Thymus (tissue), 11 donors: ENCODE measurements at regions not wholly inside any gene's neighbourhood (a gene's known extent, or its start where the extent isn't known, plus 50 kb on each side); places are given as distances from the start of the nearest gene placed in this dataset.
"Not testable (repeated sequence)": the region's sequence is repeated elsewhere in the genome, so short reads cannot be mapped to it uniquely, and the experiment has no call there.

Source experiments
- DNase-seq, 9 donors: peaks; one replicate each; pipeline ENCODE4 v3.0.0-alpha.2; 2013; ENCODE audit warnings: low spot score in 9 of 9, low read depth in 6 of 9, missing footprints in 1 of 9
- H3K27ac ChIP-seq, 2 donors: one replicate each; pipeline ENCODE4 v1.5.1; 2013; ENCODE audit warnings: control low read depth in 1 of 2, low read depth in 1 of 2, low read length in 1 of 2, mild to moderate bottlenecking in 1 of 2, moderate library complexity in 1 of 2
- H3K27me3 ChIP-seq, 2 donors: one replicate each; pipeline ENCODE4 v1.5.1; 2013; ENCODE audit warnings: low read length in 1 of 2; ENCODE audit not compliant: control insufficient read depth in 2 of 2, insufficient read depth in 1 of 2
- H3K36me3 ChIP-seq, 2 donors: one replicate each; pipeline ENCODE4 v1.5.1; 2013; ENCODE audit warnings: low read length in 1 of 2, mild to moderate bottlenecking in 1 of 2, moderate library complexity in 1 of 2; ENCODE audit not compliant: control insufficient read depth in 2 of 2, insufficient read depth in 2 of 2
- H3K4me1 ChIP-seq, 2 donors: one replicate each; pipeline ENCODE4 v1.5.1; 2013; ENCODE audit warnings: low read length in 2 of 2; ENCODE audit not compliant: control insufficient read depth in 2 of 2, insufficient read depth in 2 of 2
- H3K4me3 ChIP-seq, 2 donors: one replicate each; pipeline ENCODE4 v1.5.1; 2013; ENCODE audit warnings: low read length in 2 of 2, control low read depth in 1 of 2, mild to moderate bottlenecking in 1 of 2
- H3K9me3 ChIP-seq, 2 donors: one replicate each; pipeline ENCODE4 v1.5.1; 2013; ENCODE audit warnings: low read length in 1 of 2, mild to moderate bottlenecking in 1 of 2; ENCODE audit not compliant: control insufficient read depth in 2 of 2, insufficient read depth in 1 of 2
- WGBS: extraction: QIAGEN DNeasy Blood & Tissue Kit; methylation state at CpG from one replicate; pipeline ENCODE4 v1.1.7; 2013; 5-methylcytosine and 5-hydroxymethylcytosine counted together
- donor health status: healthy.

- Histone ChIP-seq H3K9me3 (peaks cover 0 to 2% of the 10 kb centered on the region in 2 donors), H3K27me3 (no peaks in the 10 kb centered on the region), H3K4me3 (no peak overlapping the region), H3K4me1 (no peaks in the 10 kb centered on the region), H3K36me3 (no peaks in the 10 kb centered on the region), H3K27ac (no peak overlapping the region)
- WGBS: 97% methylated on average over 1 of the region's 1 CpG
- DNase-seq: no peak
Observed at GRCh38 chr3:20450611-20451010, 264.6 kb upstream of the SGO1 start.

GRCh38 chr3:20442846-20443245 is 256.8 kb upstream of the SGO1 start:
- H3K27me3 ChIP-seq: no peaks in the 10 kb centered on the region
- H3K36me3 ChIP-seq: no peaks in the 10 kb centered on the region
- 97% methylated on average over 1 of the region's 1 CpG for WGBS

GRCh38 chr3:20427268-20427667 is 241.3 kb upstream of the SGO1 start:
- not testable (repeated sequence) for H3K9me3 ChIP-seq, H3K36me3 ChIP-seq, DNase-seq, H3K4me3 ChIP-seq, H3K27me3 ChIP-seq, H3K27ac ChIP-seq, H3K4me1 ChIP-seq
- 92% methylated on average over 2 of the region's 2 CpGs for WGBS

More at GRCh38 chr3:20442846-20443245, 256.8 kb upstream of the SGO1 start:
- Histone ChIP-seq H3K4me1 (no peaks in the 10 kb centered on the region), H3K9me3 (peaks cover 2 to 8% of the 10 kb centered on the region in 2 donors), H3K27ac (no peak overlapping the region), H3K4me3 (no peak overlapping the region)
- DNase-seq: no peak

- no peaks in the 10 kb centered on the region for H3K4me1 ChIP-seq
- no peak for DNase-seq
- H3K36me3 ChIP-seq: no peaks in the 10 kb centered on the region
- no peaks in the 10 kb centered on the region for H3K27me3 ChIP-seq
- 47% methylated on average over 1 of the region's 1 CpG for WGBS
- no peak overlapping the region for H3K27ac ChIP-seq
- H3K9me3 ChIP-seq: no peaks in the 10 kb centered on the region
- no peak overlapping the region for H3K4me3 ChIP-seq
Observed at GRCh38 chr3:20425138-20425537, 239.1 kb upstream of the SGO1 start.

- Histone ChIP-seq H3K4me1 (no peaks in the 10 kb centered on the region), H3K27me3 (no peaks in the 10 kb centered on the region), H3K36me3 (no peaks in the 10 kb centered on the region), H3K9me3 (no peaks in the 10 kb centered on the region), H3K4me3 (no peak overlapping the region), H3K27ac (no peak overlapping the region)
- WGBS: 86% methylated on average over 2 of the region's 2 CpGs
- DNase-seq: no peak
Observed at GRCh38 chr3:20424086-20424485, 238.1 kb upstream of the SGO1 start.

GRCh38 chr3:20422391-20422790 is 236.4 kb upstream of the SGO1 start:
- H3K27me3 ChIP-seq: no peaks in the 10 kb centered on the region
- WGBS: 93% methylated on average over 2 of the region's 2 CpGs
- no peak overlapping the region for H3K4me3 ChIP-seq
- H3K4me1 ChIP-seq: no peaks in the 10 kb centered on the region
- no peaks in the 10 kb centered on the region for H3K36me3 ChIP-seq
- no peaks in the 10 kb centered on the region for H3K9me3 ChIP-seq
- H3K27ac ChIP-seq: no peak overlapping the region
- no peak for DNase-seq

GRCh38 chr3:20417388-20418108 is 231.5 kb upstream of the SGO1 start:
- no peak overlapping the region for H3K27ac ChIP-seq
- DNase-seq: no peak
- no peaks in the 10 kb centered on the region for H3K36me3 ChIP-seq
- no peaks in the 10 kb centered on the region for H3K4me1 ChIP-seq
- H3K4me3 ChIP-seq: no peak overlapping the region
- no peaks in the 10 kb centered on the region for H3K9me3 ChIP-seq
- H3K27me3 ChIP-seq: no peaks in the 10 kb centered on the region
- 87% methylated on average over 5 of the region's 5 CpGs for WGBS

GRCh38 chr3:20406611-20407011 is 220.6 kb upstream of the SGO1 start:
- DNase-seq: peak in 1 of 9 donors; percentile 6
- H3K4me1 ChIP-seq: no peaks in the 10 kb centered on the region

GRCh38 chr3:20405744-20406143 is 219.7 kb upstream of the SGO1 start:
- Histone ChIP-seq H3K27me3 (no peaks in the 10 kb centered on the region), H3K4me3 (no peak overlapping the region), H3K9me3 (no peaks in the 10 kb centered on the region), H3K27ac (no peak overlapping the region), H3K4me1 (no peaks in the 10 kb centered on the region), H3K36me3 (no peaks in the 10 kb centered on the region)
- whole genome bisulfite sequencing: 89% methylated on average over 4 of the region's 4 CpGs
- DNase-seq: no peak

More at GRCh38 chr3:20406611-20407011, 220.6 kb upstream of the SGO1 start:
- Histone ChIP-seq H3K4me3 (no peak overlapping the region), H3K36me3 (no peaks in the 10 kb centered on the region), H3K9me3 (no peaks in the 10 kb centered on the region), H3K27ac (no peak overlapping the region), H3K27me3 (no peaks in the 10 kb centered on the region)
- 87% methylated on average over 2 of the region's 2 CpGs for WGBS
